HG02884 (cell line): ENCODE measurements at regions not wholly inside any gene's neighbourhood (a gene's known extent, or its start where the extent isn't known, plus 50 kb on each side); places are given as distances from the start of the nearest gene placed in this dataset.
"Not testable (repeated sequence)": the region's sequence is repeated elsewhere in the genome, so short reads cannot be mapped to it uniquely, and the experiment has no call there.

Experiments used
- ATAC-seq: cut with Tn5 transposase; IDR thresholded peaks from one replicate; pipeline ENCODE4 v1.9.1; 2021; ENCODE audit warnings: mild to moderate bottlenecking, moderate library complexity; ENCODE audit not compliant: unreplicated experiment

- no peak for ATAC-seq
Measured at GRCh38 chrX:122135070-122135469, 1049.0 kb upstream of the GRIA3 start.

DNA sequence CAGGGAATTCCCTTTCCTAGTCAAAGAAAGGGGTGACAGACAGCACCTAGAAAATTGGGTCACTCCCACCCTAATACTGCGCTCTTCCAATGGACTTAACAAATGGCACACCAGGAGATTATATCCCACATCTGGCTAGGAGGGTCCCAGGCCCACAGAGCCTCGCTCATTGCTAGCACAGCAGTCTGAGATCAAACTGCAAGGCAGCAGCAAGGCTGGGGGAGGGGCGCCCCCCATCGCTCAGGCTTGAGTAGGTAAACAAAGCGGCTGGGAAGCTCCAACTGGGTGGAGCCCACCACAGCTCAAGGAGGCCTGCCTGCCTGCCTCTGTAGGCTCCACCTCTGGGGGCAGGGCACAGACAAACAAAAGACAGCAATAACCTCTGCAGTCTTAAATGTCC, 1043.9 kb upstream of the GRIA3 start:
- ATAC-seq, result not testable (repeated sequence)

DNA sequence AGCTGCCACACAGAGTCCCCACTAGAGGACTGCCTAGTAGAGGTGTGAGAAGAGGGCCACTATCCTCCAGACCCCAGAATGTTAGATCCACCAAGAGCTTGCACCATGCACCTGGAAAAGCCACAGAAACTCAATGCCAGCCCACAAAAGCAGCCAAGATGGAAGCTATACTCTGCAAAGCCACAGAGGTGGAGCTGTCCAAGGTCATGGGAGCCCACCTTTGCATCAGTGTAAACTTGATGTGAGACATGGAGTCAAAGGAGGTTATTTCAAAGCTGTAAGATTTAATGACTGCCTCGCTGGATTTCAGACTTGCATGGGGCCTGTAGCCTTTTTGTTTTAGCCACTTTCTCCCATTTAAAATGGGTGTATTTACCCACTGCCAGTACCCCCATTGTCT, 1030.1 kb upstream of the GRIA3 start:
- no peak for ATAC-seq

- no peak for ATAC-seq
Measured at GRCh38 chrX:122168241-122168640, 1015.8 kb upstream of the GRIA3 start.

- ATAC-seq, result no peak
Measured at GRCh38 chrX:122184791-122185190, 999.3 kb upstream of the GRIA3 start.

DNA sequence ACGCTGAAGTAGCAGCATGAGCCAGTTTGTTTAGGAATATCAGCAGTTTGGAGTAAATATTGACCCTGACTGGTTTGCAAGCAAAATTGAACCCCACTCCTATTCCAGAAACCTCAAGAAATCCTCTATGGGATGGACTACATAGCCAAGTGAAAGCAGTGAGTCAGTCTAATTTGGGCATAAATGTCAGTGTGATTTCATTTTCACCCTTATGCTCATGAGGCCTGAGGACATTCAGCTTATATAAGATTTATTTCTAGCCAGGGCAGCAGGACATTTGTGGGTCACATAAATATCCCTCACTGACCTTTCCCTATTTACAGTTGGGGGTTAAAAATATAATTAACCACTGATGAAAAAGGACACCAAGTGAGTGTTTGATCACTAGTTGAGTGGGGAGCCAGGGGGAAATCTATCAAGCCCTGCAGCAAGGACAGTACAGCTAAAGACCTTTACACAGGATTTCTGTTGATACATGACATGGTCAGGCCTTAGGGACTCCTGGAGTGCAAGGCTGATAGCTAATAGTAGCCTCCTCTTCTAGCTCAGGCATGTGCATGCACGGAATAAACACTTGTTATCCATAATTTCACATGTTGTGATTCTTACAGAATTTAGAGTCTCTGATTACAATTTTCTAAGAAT, 996.9 kb upstream of the GRIA3 start:
- no peak for ATAC-seq

GRCh38 chrX:122188751-122189150, 995.3 kb upstream of the GRIA3 start:
- ATAC-seq, result no peak

DNA sequence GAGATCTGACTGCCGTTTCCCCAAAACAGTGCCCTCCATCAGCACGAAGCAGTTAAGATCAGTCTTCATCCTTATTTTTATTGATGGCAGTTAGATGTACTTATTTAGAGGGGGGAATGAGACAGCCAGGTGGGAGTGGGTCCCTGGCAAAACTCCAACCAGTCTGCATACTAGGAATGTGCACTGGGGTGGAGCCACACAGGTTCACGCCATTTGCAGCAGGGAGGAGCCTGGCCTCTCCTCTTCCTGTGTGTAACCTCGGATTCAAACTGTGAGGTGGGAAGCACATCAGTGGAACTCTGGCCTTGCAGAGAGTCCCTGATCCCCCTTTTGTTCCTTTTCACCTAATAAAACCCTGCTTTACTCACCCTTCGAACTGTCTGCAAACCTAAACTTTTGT, 987.7 kb upstream of the GRIA3 start:
- no peak for ATAC-seq

DNA sequence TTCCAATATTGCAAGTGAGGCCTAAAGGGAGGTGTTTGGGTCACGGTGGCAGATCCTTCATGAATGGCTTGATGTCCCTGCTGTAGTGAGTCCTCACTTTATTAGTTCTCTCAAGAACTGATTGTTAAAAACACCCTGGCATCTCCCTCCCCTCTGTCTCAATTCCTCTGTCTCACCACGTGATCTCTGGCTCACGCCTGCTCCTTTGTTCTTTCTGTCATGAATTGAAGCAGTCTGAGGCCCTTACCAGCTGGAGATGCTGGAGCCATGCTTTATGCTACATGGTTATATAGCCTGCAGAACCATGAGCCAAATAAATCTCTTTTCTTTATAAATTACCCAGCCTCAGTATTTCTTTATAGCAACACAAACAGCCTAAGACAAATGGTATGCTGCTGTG, 980.7 kb upstream of the GRIA3 start:
- ATAC-seq, result no peak

- no peak for ATAC-seq
Measured at GRCh38 chrX:122218666-122219065, 965.4 kb upstream of the GRIA3 start.

DNA sequence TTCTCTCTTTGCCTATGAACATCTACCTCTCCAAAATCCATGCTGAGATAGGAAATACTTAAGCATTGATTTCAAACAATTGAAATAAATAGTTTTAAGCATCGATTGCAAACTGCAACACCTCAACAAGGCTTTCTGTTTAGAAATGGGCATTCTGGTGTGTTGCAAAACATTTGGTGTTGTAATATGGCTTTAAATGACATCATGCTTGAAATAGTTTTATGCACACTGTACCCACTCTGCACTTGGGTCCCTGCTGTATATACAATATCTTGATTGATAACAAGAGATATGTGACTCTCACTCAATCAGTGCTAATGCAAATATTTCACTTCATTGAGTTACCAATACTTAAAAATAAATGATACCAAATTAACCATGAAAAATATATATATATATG, 964.9 kb upstream of the GRIA3 start:
- no peak for ATAC-seq

- ATAC-seq, result no peak
Measured at GRCh38 chrX:122219735-122220134, 964.3 kb upstream of the GRIA3 start.

GRCh38 chrX:122220644-122221373, 963.3 kb upstream of the GRIA3 start:
- ATAC-seq, result no peak

- ATAC-seq, result not testable (repeated sequence)
Measured at GRCh38 chrX:122221810-122222209, 962.3 kb upstream of the GRIA3 start.

DNA sequence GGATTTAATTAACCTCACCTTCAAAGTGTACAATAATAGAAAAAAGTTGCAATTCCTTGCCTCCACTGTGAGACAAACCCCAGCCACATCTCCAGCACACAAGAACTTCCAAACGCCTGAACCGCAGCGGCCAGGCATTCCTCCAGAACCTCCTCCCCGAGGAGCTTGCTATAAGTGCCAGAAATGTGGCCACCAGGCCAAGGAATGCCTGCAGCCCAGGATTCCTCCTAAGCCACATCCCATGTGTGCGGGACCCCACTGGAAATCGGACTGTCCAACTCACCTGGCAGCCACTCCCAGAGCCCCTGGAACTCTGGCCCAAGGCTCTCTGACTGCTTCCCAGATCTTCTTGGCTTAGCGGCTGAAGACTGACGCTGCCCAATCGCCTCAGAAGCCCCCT, 959.9 kb upstream of the GRIA3 start:
- ATAC-seq, result not testable (repeated sequence)

DNA sequence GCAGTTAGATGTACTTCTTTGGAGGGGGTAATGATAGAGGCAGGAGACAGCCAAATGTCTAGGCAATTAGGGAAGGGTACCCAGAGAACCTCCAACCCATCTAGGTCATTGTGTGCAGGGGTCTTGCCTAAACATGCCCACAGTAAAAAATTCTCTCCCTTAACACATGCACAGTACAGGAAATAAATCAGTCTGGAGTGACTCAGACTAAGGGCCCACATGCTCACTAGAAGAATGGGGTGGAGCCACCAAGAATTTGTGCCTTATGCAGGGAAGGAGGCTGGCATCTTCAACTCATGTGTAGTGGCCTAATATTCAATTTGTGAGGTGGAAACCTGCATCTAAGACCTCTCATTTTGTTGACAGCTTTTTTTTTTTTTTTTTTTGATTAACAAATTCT, 945.3 kb upstream of the GRIA3 start:
- ATAC-seq, result no peak

DNA sequence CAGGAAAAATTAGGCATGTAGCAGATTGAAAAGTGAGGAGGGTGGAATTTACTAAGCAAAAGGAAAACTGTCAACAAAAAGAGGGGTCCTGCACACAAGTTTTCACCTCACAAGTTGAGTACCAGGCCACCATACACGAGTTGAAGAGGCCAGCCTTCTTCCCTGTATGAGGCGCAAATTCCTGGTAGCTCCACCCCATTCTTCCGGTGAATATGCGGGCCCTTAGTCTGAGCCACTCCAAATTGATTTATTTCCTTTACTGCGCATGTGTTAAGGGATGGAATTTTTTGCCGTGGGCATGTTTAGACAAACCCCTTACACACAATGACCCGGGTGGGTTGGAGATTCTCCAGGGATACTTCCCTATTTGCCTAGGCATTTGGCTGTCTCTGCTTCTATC, 942.1 kb upstream of the GRIA3 start:
- no peak for ATAC-seq

DNA sequence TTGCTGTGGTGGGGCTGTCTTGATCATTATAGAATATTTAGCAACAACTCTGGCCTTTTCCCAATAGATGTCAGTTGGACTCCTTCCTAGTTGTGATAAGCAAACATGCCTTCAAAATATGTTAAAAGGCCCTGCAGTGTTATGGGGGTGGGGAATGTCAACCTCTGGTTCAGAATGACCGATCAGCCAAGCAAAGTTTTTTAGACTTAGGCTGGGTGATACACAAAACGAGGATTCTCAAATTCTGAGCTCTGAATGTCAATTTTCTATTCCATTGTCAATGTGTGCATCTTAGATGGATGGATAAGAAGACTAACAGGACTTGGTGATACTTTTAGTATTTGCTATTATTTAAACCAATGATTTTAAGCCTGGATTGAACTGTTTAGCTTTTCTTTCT, 940.0 kb upstream of the GRIA3 start:
- ATAC-seq, result no peak

DNA sequence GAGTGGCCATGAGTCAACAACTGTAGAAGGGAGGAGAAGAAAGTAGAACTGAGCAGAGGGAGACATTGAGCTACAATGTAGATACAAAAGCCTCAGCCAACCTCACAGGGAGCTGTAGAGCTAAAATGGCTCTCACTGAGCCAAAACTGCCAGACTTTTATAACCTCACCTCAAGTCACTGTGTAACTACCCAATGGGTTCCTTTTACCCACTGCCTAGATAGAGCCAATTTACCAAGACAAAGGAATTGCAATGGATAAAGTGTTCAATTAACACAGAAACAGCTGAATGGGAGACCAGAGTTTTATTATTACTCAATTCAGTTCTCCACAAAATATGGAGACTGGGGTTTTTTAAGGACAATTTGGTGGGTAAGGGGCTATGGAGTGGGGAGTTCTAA, 938.9 kb upstream of the GRIA3 start:
- ATAC-seq, result no peak

- ATAC-seq, result no peak
Measured at GRCh38 chrX:122245943-122246342, 938.1 kb upstream of the GRIA3 start.

DNA sequence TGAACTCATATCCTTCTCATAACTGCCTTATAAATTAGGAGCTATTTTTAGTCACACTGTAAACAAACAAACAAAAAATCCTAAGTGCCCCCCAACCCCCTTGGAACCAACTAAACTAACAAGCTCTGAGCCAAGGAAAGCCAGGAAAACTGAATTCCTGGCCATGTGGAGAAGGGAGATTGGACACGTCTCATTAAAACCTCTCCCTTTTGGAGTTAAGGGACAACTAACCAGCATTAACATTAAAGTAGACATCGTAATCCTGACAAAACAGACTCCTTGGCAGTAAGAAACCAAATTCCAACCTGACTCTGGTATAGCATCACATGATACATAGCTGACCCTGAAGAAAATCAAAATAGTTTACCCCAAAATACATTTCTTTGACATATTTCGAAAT, 937.1 kb upstream of the GRIA3 start:
- no peak for ATAC-seq

DNA sequence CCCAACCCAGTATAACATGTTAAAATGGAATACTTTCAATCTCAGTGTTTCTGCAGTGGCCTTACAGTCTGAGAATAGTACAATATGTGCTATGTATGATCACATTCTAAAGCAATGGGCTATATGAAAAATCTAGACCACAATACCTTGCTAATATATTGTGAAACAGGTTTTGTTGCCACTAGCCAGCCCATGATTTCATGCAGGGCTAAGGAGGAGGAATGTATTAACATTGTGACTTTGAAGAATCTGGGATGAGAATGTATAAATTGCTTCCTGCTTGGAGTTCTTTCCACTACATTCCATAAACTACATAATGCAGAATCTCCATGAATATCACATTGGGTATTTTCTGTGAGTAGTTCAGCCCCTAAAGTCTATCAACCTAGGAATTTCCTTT, 935.4 kb upstream of the GRIA3 start:
- no peak for ATAC-seq

DNA sequence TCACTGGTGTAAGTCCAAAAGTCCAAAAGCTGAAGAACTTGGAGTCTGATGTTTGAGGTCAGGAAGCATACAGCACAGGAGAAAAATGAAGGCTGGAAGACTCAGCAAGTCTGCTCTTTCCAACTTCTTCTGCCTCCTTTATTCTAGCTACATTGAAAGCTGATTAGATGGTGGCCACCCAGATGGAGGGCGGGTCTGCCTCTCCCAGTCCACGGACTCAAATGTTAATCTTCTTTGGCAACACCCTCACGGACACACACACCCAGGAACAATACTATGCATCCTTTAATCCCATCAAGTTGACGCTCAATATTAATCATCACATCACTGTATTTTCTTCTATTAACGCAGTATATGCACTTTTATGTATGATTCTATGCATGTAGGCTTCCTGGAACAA, 931.6 kb upstream of the GRIA3 start:
- no peak for ATAC-seq
